Spleen (tissue), 11 donors: ENCODE measurements at regions not wholly inside any gene's neighbourhood (a gene's known extent, or its start where the extent isn't known, plus 50 kb on each side); places are given as distances from the start of the nearest gene placed in this dataset.

Source experiments
- DNase-seq: peaks from one replicate; pipeline ENCODE4 v3.0.0-alpha.2; 2020
- H3K27ac ChIP-seq, 8 donors: fragments of 200-600 bp; sonication (generic) in 7 of 8; 1 replicate in 4 of 8; 2 replicates in 4 of 8; pipeline versions ENCODE4 v1.5.0 to v1.8.0; 2016 to 2021; ENCODE audit warnings: inconsistent platforms in 4 of 8, mild to moderate bottlenecking in 4 of 8, moderate library complexity in 1 of 8
- H3K27me3 ChIP-seq, 7 donors: fragments of 200-600 bp; sonication (generic) in 6 of 7; replicated peaks in 1 of 7; 1 replicate in 4 of 7; 2 replicates in 3 of 7; pipeline versions ENCODE4 v1.5.0 to v1.8.0; 2016 to 2021; ENCODE audit warnings: inconsistent platforms in 3 of 7, mild to moderate bottlenecking in 1 of 7
- H3K36me3 ChIP-seq, 6 donors: fragments of 200-600 bp; sonication (generic) in 5 of 6; 1 replicate in 4 of 6; 2 replicates in 2 of 6; pipeline versions ENCODE4 v1.5.0 to v1.8.0; 2016 to 2021; ENCODE audit warnings: inconsistent platforms in 2 of 6
- H3K4me1 ChIP-seq, 6 donors: fragments of 200-600 bp; sonication (generic) in 5 of 6; 1 replicate in 3 of 6; 2 replicates in 3 of 6; pipeline versions ENCODE4 v1.5.0 to v1.8.0; 2016 to 2021; ENCODE audit warnings: inconsistent platforms in 3 of 6
- H3K4me3 ChIP-seq, 8 donors: fragments of 200-600 bp; sonication (generic) in 7 of 8; 1 replicate in 4 of 8; 2 replicates in 4 of 8; pipeline versions ENCODE4 v1.5.0 to v1.8.0; 2016 to 2021; ENCODE audit warnings: inconsistent platforms in 4 of 8, mild to moderate bottlenecking in 4 of 8, moderate library complexity in 2 of 8
- H3K9me3 ChIP-seq, 8 donors: fragments of 200-600 bp; sonication (generic) in 7 of 8; 1 replicate in 4 of 8; 2 replicates in 4 of 8; pipeline versions ENCODE4 v1.5.0 to v1.8.0; 2016 to 2021; ENCODE audit warnings: inconsistent platforms in 4 of 8
- POLR2A ChIP-seq, 3 donors: fragments of 450-650 bp; IDR thresholded peaks; one replicate each; pipeline ENCODE4 v1.5.1; 2017; ENCODE audit warnings: antibody characterized with exemption in 3 of 3, mild to moderate bottlenecking in 1 of 3
- POLR2AphosphoS5 ChIP-seq, 3 donors: sonication (generic); formaldehyde crosslinking; IDR thresholded peaks; one replicate each; pipeline ENCODE4 v1.5.1; 2017; ENCODE audit warnings: antibody characterized with exemption in 3 of 3
- WGBS, 5 donors: extraction: QIAGEN DNeasy Blood & Tissue Kit in 3 of 5; methylation state at CpG; one replicate each; pipeline versions ENCODE4 v1.1.5 to v1.1.7; 2013 to 2018; 5-methylcytosine and 5-hydroxymethylcytosine counted together
- intact Hi-C: fragments of 100-400 bp; cut with DNase I; formaldehyde crosslinking; loops from one replicate; pipeline ENCODE4 v1.15.0; 2023; ENCODE audit warnings: low total_unique reads
- TF ChIP-seq, protein P1 (sequence below), 11 experiments: fragments of 200-600 bp in 7 of 11; fragments of 450-650 bp in 4 of 11; sonication (generic) in 4 of 11; IDR thresholded peaks in 8 of 11; conservative IDR thresholded peaks in 3 of 11; 1 replicate in 7 of 11; 2 replicates in 4 of 11; pipeline versions ENCODE4 v1.4.0 to v1.8.0; 2016 to 2021; ENCODE audit warnings: antibody characterized with exemption in 11 of 11, inconsistent platforms in 4 of 11, mild to moderate bottlenecking in 1 of 11
- donor health status: healthy with polysubstance abuse.
- donor health status: DM: no; HTN: no; CAD: no; lungs with moderate emphysema.
- donor health status: DM: no; HTN: no; CAD: no.
- donor health status: Bipolar disorder and iron deficiency.
- donor health status: healthy.
- donor health status: DM: no; HTN: no; CAD: no.
- donor health status: DM: yes; HTN: yes; CAD: no.

DNA sequence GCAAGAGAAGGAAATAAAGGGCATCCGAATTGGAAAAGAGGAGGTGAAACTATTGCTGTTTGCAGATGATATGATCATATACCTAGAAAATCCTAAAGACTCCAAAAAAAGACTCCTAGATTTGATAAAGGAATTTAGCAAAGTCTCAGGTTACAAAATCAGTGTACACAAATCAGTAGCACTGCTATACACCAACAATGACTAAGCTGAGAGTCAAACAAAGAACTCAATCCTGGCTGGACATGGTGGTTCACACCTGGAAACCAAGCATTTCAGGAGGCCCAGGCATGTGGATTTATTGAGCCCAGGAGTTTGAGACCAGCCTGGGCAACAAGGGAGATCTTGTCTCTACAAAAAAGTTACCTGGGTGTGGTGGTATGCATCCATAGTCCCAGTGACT lies 188.7 kb upstream of the PLXNC1 start:
- Histone ChIP-seq H3K4me1 (no peaks in the 10 kb centered on the region), H3K27ac (no peak overlapping the region), H3K4me3 (no peak overlapping the region), H3K27me3 (no peaks in the 10 kb centered on the region), H3K36me3 (no peaks in the 10 kb centered on the region), H3K9me3 (peaks cover 0 to 27% (median 10%) of the 10 kb centered on the region in 8 donors)
- 79 to 97% (median 85%) methylated on average over 1 of the region's 1 CpG for WGBS, 5 donors
- DNase-seq, result no peak
- TF ChIP-seq POLR2A (IDR thresholded peaks at IDR 0.05) (no peak), POLR2AphosphoS5 (IDR thresholded peaks at IDR 0.05) (no peak)
- TF ChIP-seq, protein P1, sequence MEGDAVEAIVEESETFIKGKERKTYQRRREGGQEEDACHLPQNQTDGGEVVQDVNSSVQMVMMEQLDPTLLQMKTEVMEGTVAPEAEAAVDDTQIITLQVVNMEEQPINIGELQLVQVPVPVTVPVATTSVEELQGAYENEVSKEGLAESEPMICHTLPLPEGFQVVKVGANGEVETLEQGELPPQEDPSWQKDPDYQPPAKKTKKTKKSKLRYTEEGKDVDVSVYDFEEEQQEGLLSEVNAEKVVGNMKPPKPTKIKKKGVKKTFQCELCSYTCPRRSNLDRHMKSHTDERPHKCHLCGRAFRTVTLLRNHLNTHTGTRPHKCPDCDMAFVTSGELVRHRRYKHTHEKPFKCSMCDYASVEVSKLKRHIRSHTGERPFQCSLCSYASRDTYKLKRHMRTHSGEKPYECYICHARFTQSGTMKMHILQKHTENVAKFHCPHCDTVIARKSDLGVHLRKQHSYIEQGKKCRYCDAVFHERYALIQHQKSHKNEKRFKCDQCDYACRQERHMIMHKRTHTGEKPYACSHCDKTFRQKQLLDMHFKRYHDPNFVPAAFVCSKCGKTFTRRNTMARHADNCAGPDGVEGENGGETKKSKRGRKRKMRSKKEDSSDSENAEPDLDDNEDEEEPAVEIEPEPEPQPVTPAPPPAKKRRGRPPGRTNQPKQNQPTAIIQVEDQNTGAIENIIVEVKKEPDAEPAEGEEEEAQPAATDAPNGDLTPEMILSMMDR (IDR thresholded peaks at IDR 0.05 in 8 of 11, conservative IDR thresholded peaks at IDR 0.05 in 3 of 11), result no peak
- intact Hi-C loops, result no loop called here

DNA sequence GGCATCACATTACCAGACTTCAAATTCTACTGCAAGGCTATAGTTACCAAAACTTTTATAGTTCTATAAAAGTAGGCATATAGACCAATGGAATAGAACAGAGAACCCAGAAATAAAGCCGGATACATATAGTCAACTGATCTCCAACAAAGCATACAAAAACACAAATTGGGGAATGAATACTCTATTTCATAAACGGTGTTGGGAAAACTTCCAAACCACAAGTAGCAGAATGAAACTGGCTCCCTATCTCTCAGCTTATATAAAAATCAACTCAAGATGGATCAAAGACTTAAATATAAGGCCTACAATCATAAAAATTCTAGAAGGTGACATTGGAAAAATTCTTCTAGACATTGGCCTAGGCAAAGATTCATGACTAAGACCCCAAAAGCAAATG lies 187.9 kb upstream of the PLXNC1 start:
- intact Hi-C loops, result no loop called here
- no peak overlapping the region for H3K4me3 ChIP-seq

DNA sequence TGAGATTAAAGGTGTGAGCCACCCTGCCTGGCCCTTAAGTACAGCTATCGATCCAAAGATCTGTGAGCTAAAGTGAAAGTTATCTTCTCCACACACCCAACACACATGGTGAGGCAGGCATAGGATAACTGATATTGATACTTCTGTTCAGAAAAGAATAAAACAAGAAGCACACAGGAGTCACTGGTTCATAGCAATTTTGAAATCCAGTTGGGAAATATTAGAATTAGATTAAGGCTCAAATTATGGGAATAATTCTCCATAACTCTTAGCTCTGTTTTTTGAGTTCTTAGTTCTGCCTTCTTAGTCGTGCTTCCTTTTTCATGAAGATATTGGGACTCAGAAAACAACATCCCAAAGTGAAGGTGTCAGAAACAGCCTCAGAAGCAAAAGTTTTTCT lies 186.0 kb upstream of the PLXNC1 start:
- Histone ChIP-seq H3K4me3 (no peak overlapping the region), H3K27ac (no peak overlapping the region), H3K4me1 (no peaks in the 10 kb centered on the region), H3K36me3 (no peaks in the 10 kb centered on the region), H3K9me3 (peaks cover 0 to 19% (median 4%) of the 10 kb centered on the region in 8 donors), H3K27me3 (no peaks in the 10 kb centered on the region)
- TF ChIP-seq POLR2A (IDR thresholded peaks at IDR 0.05), result no peak
- no peak for DNase-seq
- WGBS, 5 donors, result 46 to 94% (median 49%) methylated on average over 2 of the region's 2 CpGs
- intact Hi-C loops, result no loop called here

More for the DNA sequence above, 187.9 kb upstream of the PLXNC1 start:
- H3K9me3 ChIP-seq, result peaks cover 0 to 27% (median 10%) of the 10 kb centered on the region in 8 donors
- 29 to 86% (median 34%) methylated on average over 2 of the region's 2 CpGs for WGBS, 5 donors
- H3K27ac ChIP-seq, result no peak overlapping the region
- TF ChIP-seq, protein P1 (IDR thresholded peaks at IDR 0.05 in 8 of 11, conservative IDR thresholded peaks at IDR 0.05 in 3 of 11), result no peak
- no peak for TF ChIP-seq POLR2AphosphoS5 (IDR thresholded peaks at IDR 0.05)
- TF ChIP-seq POLR2A (IDR thresholded peaks at IDR 0.05), result no peak
- H3K36me3 ChIP-seq, result no peaks in the 10 kb centered on the region
- H3K27me3 ChIP-seq, result no peaks in the 10 kb centered on the region
- no peak for DNase-seq
- H3K4me1 ChIP-seq, result no peaks in the 10 kb centered on the region

DNA sequence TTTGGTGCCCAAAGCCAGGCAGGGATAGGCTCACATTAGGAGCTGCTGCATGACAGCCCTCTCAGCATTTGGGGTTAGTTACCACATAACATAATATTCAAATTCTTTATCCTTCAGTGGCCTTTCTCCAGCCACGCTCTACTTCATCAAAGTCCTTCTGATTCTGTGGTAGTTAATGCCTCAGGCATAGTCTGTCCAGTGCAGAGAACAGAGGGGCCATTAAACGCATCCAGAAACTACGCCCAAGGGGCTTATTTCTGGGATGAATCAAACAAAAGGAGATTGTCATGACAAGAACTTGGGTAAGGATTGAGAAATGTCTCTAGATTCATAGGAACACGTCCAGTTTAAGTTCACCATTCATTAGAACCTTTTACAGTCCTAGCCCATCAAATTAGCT lies 183.4 kb upstream of the PLXNC1 start:
- Histone ChIP-seq H3K4me3 (no peak overlapping the region), H3K36me3 (no peaks in the 10 kb centered on the region), H3K4me1 (no peaks in the 10 kb centered on the region), H3K27ac (no peak overlapping the region), H3K27me3 (no peaks in the 10 kb centered on the region), H3K9me3 (peaks cover 0 to 19% (median 3%) of the 10 kb centered on the region in 8 donors)
- WGBS, 5 donors, result 75 to 93% (median 87%) methylated on average over 4 of the region's 4 CpGs
- intact Hi-C loops, result no loop called here
- no peak for DNase-seq
- TF ChIP-seq, protein P1 (IDR thresholded peaks at IDR 0.05 in 8 of 11, conservative IDR thresholded peaks at IDR 0.05 in 3 of 11), result no peak
- TF ChIP-seq POLR2AphosphoS5 (IDR thresholded peaks at IDR 0.05) (no peak), POLR2A (IDR thresholded peaks at IDR 0.05) (no peak)
